H1 (cell line): ENCODE measurements at regions not wholly inside any gene's neighbourhood (a gene's known extent, or its start where the extent isn't known, plus 50 kb on each side); places are given as distances from the start of the nearest gene placed in this dataset.

Source experiments
- CTCF ChIA-PET: fragments of 300-600 bp; sonication (Branson Sonifier 250); formaldehyde crosslinking; loops from one replicate; lab custom pipeline; 2021; ENCODE audit not compliant: partially characterized antibody; lab: Charles Lee
- POLR2A ChIA-PET: fragments of 300-600 bp; sonication (Branson Sonifier 250); formaldehyde crosslinking; loops from one replicate; lab custom pipeline; 2021; ENCODE audit warnings: inconsistent platforms; ENCODE audit not compliant: partially characterized antibody; lab: Charles Lee
- DNase-seq, 2 experiments: peaks; one replicate each; pipeline versions ENCODE4 v3.0.0 to v3.0.0-alpha.2; 2010 to 2022; ENCODE audit warnings: low spot score in 2 of 2, low read depth in 1 of 2, mixed read lengths in 1 of 2
- FAIRE-seq: peaks from 2 replicates; lab custom pipeline; 2011; peaks lifted over from hg19 to GRCh38; lab: Jason Lieb, UNC
- H2AFZ ChIP-seq: 2 replicates; pipeline ENCODE4 v1.8.1; 2012; ENCODE audit warnings: low read length, inconsistent platforms
- H2AK5ac ChIP-seq: 2 replicates; pipeline ENCODE4 v1.6.1; 2013; ENCODE audit warnings: low read depth, low read length
- H2BK120ac ChIP-seq: replicated peaks from 2 replicates; pipeline ENCODE3; 2013; ENCODE audit warnings: low read depth, low read length, inconsistent platforms
- H2BK12ac ChIP-seq: 2 replicates; pipeline ENCODE4 v1.6.1; 2013; ENCODE audit warnings: low read depth, low read length
- H2BK15ac ChIP-seq: 2 replicates; pipeline ENCODE4 v1.6.1; 2013; ENCODE audit warnings: low read length
- H2BK20ac ChIP-seq: 2 replicates; pipeline ENCODE4 v1.6.1; 2013; ENCODE audit warnings: low read length
- H2BK5ac ChIP-seq: 2 replicates; pipeline ENCODE4 v1.6.1; 2013; ENCODE audit warnings: low read depth, low read length
- H3K14ac ChIP-seq: 2 replicates; pipeline ENCODE4 v1.6.1; 2013; ENCODE audit warnings: inconsistent platforms; ENCODE audit not compliant: insufficient read length
- H3K18ac ChIP-seq: 2 replicates; pipeline ENCODE4 v1.6.1; 2013; ENCODE audit warnings: low read length; ENCODE audit errors: extremely low read depth
- H3K23ac ChIP-seq: 2 replicates; pipeline ENCODE4 v1.6.1; 2013; ENCODE audit warnings: inconsistent platforms; ENCODE audit not compliant: insufficient read length
- H3K23me2 ChIP-seq: 2 replicates; pipeline ENCODE4 v1.6.1; 2013; ENCODE audit warnings: low read depth, low read length
- H3K27ac ChIP-seq: 2 replicates; pipeline ENCODE4 v1.6.1; 2011; ENCODE audit warnings: low read depth, low read length, inconsistent platforms
- H3K27me3 ChIP-seq, 4 experiments: replicated peaks in 1 of 4; 1 replicate in 1 of 4; 2 replicates in 3 of 4; pipeline versions ENCODE4 v1.6.1 to v1.8.1; 2011 to 2013; ENCODE audit warnings: low read length in 3 of 4, mild to moderate bottlenecking in 3 of 4, inconsistent platforms in 2 of 4, mixed read lengths in 2 of 4, moderate library complexity in 1 of 4; ENCODE audit not compliant: control insufficient read depth in 3 of 4, insufficient read depth in 3 of 4; ENCODE audit errors: extremely low read depth in 1 of 4
- H3K36me3 ChIP-seq, 4 experiments: 2 replicates each; pipeline versions ENCODE4 v1.6.1 to v1.8.1; 2011 to 2013; ENCODE audit warnings: mild to moderate bottlenecking in 4 of 4, low read length in 3 of 4, moderate library complexity in 2 of 4, control low read depth in 1 of 4, inconsistent platforms in 1 of 4; ENCODE audit not compliant: insufficient read depth in 4 of 4, control insufficient read depth in 2 of 4
- H3K4ac ChIP-seq: replicated peaks from 2 replicates; pipeline ENCODE3; 2013; ENCODE audit warnings: low read length, low read depth, mixed read lengths, inconsistent platforms; ENCODE audit not compliant: insufficient read length
- H3K4me1 ChIP-seq, 4 experiments: replicated peaks in 1 of 4; 1 replicate in 1 of 4; 2 replicates in 3 of 4; pipeline versions ENCODE4 v1.6.1 to v1.8.1; 2011 to 2013; ENCODE audit warnings: low read length in 3 of 4, inconsistent platforms in 2 of 4, mixed read lengths in 1 of 4; ENCODE audit not compliant: insufficient read depth in 4 of 4, control insufficient read depth in 3 of 4
- H3K4me2 ChIP-seq, 2 experiments: 2 replicates each; pipeline versions ENCODE4 v1.6.1 to v1.8.1; 2011 to 2013; ENCODE audit warnings: low read depth in 2 of 2, low read length in 2 of 2, control low read depth in 1 of 2, inconsistent platforms in 1 of 2, mild to moderate bottlenecking in 1 of 2; ENCODE audit not compliant: insufficient read depth in 1 of 2
- H3K4me3 ChIP-seq, 4 experiments: fragments of 200-600, 300-600 bp in 1 of 4; sonication (generic), shearing (Covaris generic), sonication (Bioruptor Twin) in 1 of 4; 2 replicates each; pipeline versions ENCODE4 v1.5.1 to v1.8.1; 2011 to 2016; ENCODE audit warnings: low read length in 4 of 4, low read depth in 3 of 4, control low read depth in 2 of 4, inconsistent platforms in 2 of 4, mild to moderate bottlenecking in 2 of 4, mixed read lengths in 1 of 4, moderate library complexity in 1 of 4; ENCODE audit not compliant: insufficient read depth in 2 of 4; ENCODE audit errors: extremely low read depth in 1 of 4
- H3K56ac ChIP-seq: replicated peaks from 2 replicates; pipeline ENCODE3; 2013; ENCODE audit warnings: low read depth, mild to moderate bottlenecking, mixed read lengths, low read length, inconsistent platforms; ENCODE audit not compliant: insufficient read length
- H3K79me1 ChIP-seq: 2 replicates; pipeline ENCODE4 v1.6.1; 2013; ENCODE audit warnings: low read depth, low read length, control low read depth
- H3K79me2 ChIP-seq, 2 experiments: 2 replicates each; pipeline versions ENCODE4 v1.6.1 to v1.8.1; 2012 to 2013; ENCODE audit warnings: low read length in 2 of 2, mild to moderate bottlenecking in 2 of 2, inconsistent platforms in 1 of 2; ENCODE audit not compliant: insufficient read depth in 2 of 2, control insufficient read depth in 1 of 2
- H3K9ac ChIP-seq, 4 experiments: replicated peaks in 1 of 4; 1 replicate in 1 of 4; 2 replicates in 3 of 4; pipeline versions ENCODE4 v1.6.1 to v1.8.1; 2011 to 2013; ENCODE audit warnings: low read depth in 3 of 4, low read length in 3 of 4, control low read depth in 2 of 4, mild to moderate bottlenecking in 2 of 4, moderate library complexity in 2 of 4, inconsistent platforms in 1 of 4; ENCODE audit errors: extremely low read depth in 1 of 4
- H3K9me3 ChIP-seq, 2 experiments: 2 replicates each; pipeline versions ENCODE4 v1.6.1 to v1.8.1; 2012 to 2013; ENCODE audit warnings: mild to moderate bottlenecking in 2 of 2, moderate library complexity in 2 of 2, control low read depth in 1 of 2, inconsistent platforms in 1 of 2, low read depth in 1 of 2, low read length in 1 of 2, mixed read lengths in 1 of 2; ENCODE audit not compliant: insufficient read depth in 2 of 2
- H4K20me1 ChIP-seq, 2 experiments: replicated peaks in 1 of 2; 2 replicates each; pipeline versions ENCODE3 to v1.8.1; 2011 to 2013; ENCODE audit warnings: inconsistent platforms in 2 of 2, low read length in 2 of 2, mild to moderate bottlenecking in 1 of 2; ENCODE audit not compliant: insufficient read depth in 2 of 2, control insufficient read depth in 1 of 2
- H4K5ac ChIP-seq: 2 replicates; pipeline ENCODE4 v1.6.1; 2013; ENCODE audit warnings: low read length, low read depth, mixed read lengths, inconsistent platforms; ENCODE audit not compliant: insufficient read length
- H4K8ac ChIP-seq: 2 replicates; pipeline ENCODE4 v1.8.0; 2013; ENCODE audit warnings: mild to moderate bottlenecking, moderate library complexity, low read length, inconsistent platforms; ENCODE audit not compliant: insufficient read depth; ENCODE audit errors: extremely low read depth
- H4K91ac ChIP-seq: replicated peaks from 2 replicates; pipeline ENCODE3; 2013; ENCODE audit warnings: low read length, mixed read lengths, inconsistent platforms; ENCODE audit not compliant: insufficient read length
- ATF2 ChIP-seq: IDR thresholded peaks from 2 replicates; pipeline ENCODE4 v1.6.1; 2012; ENCODE audit warnings: low read length, inconsistent platforms
- BCL11A ChIP-seq, 2 experiments: IDR thresholded peaks; one replicate each; pipeline ENCODE4 v1.6.1; 2011; ENCODE audit warnings: low read depth in 2 of 2, low read length in 2 of 2, mild to moderate bottlenecking in 2 of 2
- CHD1 ChIP-seq: IDR thresholded peaks from 2 replicates; pipeline ENCODE4 v1.6.1; 2012; ENCODE audit warnings: low read depth, low read length, improper control_type of control experiment
- CREB1 ChIP-seq: IDR thresholded peaks from 2 replicates; pipeline ENCODE4 v1.6.1; 2012; ENCODE audit warnings: inconsistent platforms
- FOSL1 ChIP-seq: IDR thresholded peaks from 2 replicates; pipeline ENCODE4 v1.6.1; 2011; ENCODE audit warnings: mild to moderate bottlenecking, low read depth, low read length, moderate library complexity; ENCODE audit not compliant: insufficient read depth
- GABPA ChIP-seq: IDR thresholded peaks from 2 replicates; pipeline ENCODE4 v1.6.1; 2011; ENCODE audit warnings: mild to moderate bottlenecking, low read length, moderate library complexity, borderline replicate concordance; ENCODE audit not compliant: insufficient read depth
- KDM4A ChIP-seq: IDR thresholded peaks from one replicate; pipeline ENCODE4 v1.7.1; 2012; ENCODE audit warnings: low read depth, mild to moderate bottlenecking, moderate library complexity, low read length, inconsistent platforms; ENCODE audit not compliant: severe bottlenecking
- KDM5A ChIP-seq: fragments of 200-600 bp; IDR thresholded peaks from 2 replicates; pipeline ENCODE4 v1.7.1; 2012; ENCODE audit warnings: mild to moderate bottlenecking, low read length, inconsistent platforms, mixed read lengths
- NANOG ChIP-seq: IDR thresholded peaks from 2 replicates; pipeline ENCODE4 v1.6.1; 2011; ENCODE audit warnings: low read length, low read depth, mild to moderate bottlenecking, inconsistent platforms; ENCODE audit not compliant: insufficient read depth, poor library complexity, severe bottlenecking
- RAD21 ChIP-seq, 2 experiments: IDR thresholded peaks in 1 of 2; conservative IDR thresholded peaks in 1 of 2; 2 replicates each; pipeline ENCODE4 v1.6.1; 2011; ENCODE audit warnings: low read depth in 2 of 2, low read length in 2 of 2, improper control_type of control experiment in 1 of 2, inconsistent platforms in 1 of 2, mild to moderate bottlenecking in 1 of 2, moderate library complexity in 1 of 2
- SP2 ChIP-seq: IDR thresholded peaks from 2 replicates; pipeline ENCODE4 v1.6.1; 2012; ENCODE audit warnings: mild to moderate bottlenecking, low read length, inconsistent platforms
- SP4 ChIP-seq: IDR thresholded peaks from 2 replicates; pipeline ENCODE4 v1.6.1; 2012; ENCODE audit warnings: low read length, inconsistent platforms
- TAF7 ChIP-seq: optimal IDR thresholded peaks from 2 replicates; pipeline ENCODE3; 2011; ENCODE audit warnings: low read depth, mild to moderate bottlenecking, inconsistent platforms, low read length, moderate library complexity, borderline replicate concordance
- TBP ChIP-seq: IDR thresholded peaks from 2 replicates; pipeline ENCODE4 v1.6.1; 2011; ENCODE audit warnings: low read depth, low read length, improper control_type of control experiment
- WGBS, 2 experiments: shearing (Covaris generic) in 1 of 2; methylation state at CpG; one replicate each; pipeline versions ENCODE4 v1.1.6 to v1.1.7; 2013 to 2015; ENCODE audit warnings: low lambda C conversion rate in 2 of 2, mixed read lengths in 2 of 2, inconsistent platforms in 1 of 2, low coverage in 1 of 2, missing lambda C conversion rate in 1 of 2; ENCODE audit not compliant: insufficient replicate concordance in 2 of 2, insufficient coverage in 1 of 2, insufficient read length in 1 of 2; ENCODE audit errors: extremely low coverage in 1 of 2, missing lambda C conversion rate in 1 of 2; 5-methylcytosine and 5-hydroxymethylcytosine counted together

- ChIA-PET CTCF (no interaction called here), POLR2A (interaction anchor here (0.6 to 2.0 kb wide), 2 partner anchors 55 to 106 kb away, joined by 3 to 9 read pairs; no protein-coding TSS in a partner anchor)
- 88% methylated on average over 5 of the region's 5 CpGs; no CpG with 5 or more reads in 1 of the 2 experiments for WGBS, 2 experiments
- Histone ChIP-seq H2BK5ac (no peak overlapping the region), H3K4ac (no peak overlapping the region), H2AFZ (no peak overlapping the region), H2BK120ac (no peak overlapping the region), H4K91ac (no peak overlapping the region), H4K8ac (no peak overlapping the region), H3K56ac (no peak overlapping the region), H3K27me3 (no peaks in the 10 kb centered on the region), H3K27ac (no peak overlapping the region), H2BK15ac (no peak overlapping the region), H2BK12ac (no peak overlapping the region), H3K14ac (no peak overlapping the region), H3K79me1 (no peaks in the 10 kb centered on the region), H4K20me1 (no peaks in the 10 kb centered on the region), H3K23me2 (no peaks in the 10 kb centered on the region), H3K4me2 (no peak overlapping the region), H3K79me2 (no peaks in the 10 kb centered on the region), H3K4me3 (no peak overlapping the region), H4K5ac (no peak overlapping the region), H2AK5ac (no peak overlapping the region), H3K9me3 (no peaks in the 10 kb centered on the region), H3K36me3 (no peaks in the 10 kb centered on the region), H2BK20ac (no peak overlapping the region), H3K18ac (no peak overlapping the region), H3K4me1 (no peaks in the 10 kb centered on the region), H3K23ac (no peak overlapping the region), H3K9ac (no peak overlapping the region)
- no peak for FAIRE-seq
- no peak for DNase-seq
- TF ChIP-seq TBP (no peak), KDM4A (no peak), KDM5A (no peak), ATF2 (no peak), CHD1 (no peak), BCL11A (IDR thresholded peaks at IDR 0.05; ENCODE audit: low read depth in 2 of 2, low read length in 2 of 2) (no peak), NANOG (no peak), CREB1 (no peak), GABPA (no peak), FOSL1 (no peak), TAF7 (no peak), SP4 (no peak), RAD21 (IDR thresholded peaks at IDR 0.05 in 1 of 2, conservative IDR thresholded peaks at IDR 0.05 in 1 of 2; ENCODE audit: low read depth in 2 of 2, low read length in 2 of 2) (no peak), SP2 (no peak)
Measured at GRCh38 chr22:31029276-31029675, 51.8 kb upstream of the SMTN start.
